Limb (tissue), 2 donors: ENCODE measurements at regions not wholly inside any gene's neighbourhood (a gene's known extent, or its start where the extent isn't known, plus 50 kb on each side); places are given as distances from the start of the nearest gene placed in this dataset.
A peak's percentile ranks its signal among the peaks of the same experiment; 100 is the strongest.

Experiments
- DNase-seq, 2 donors: peaks; one replicate each; pipeline ENCODE4 v3.0.0-alpha.2; 2016; ENCODE audit errors: extremely low spot score in 2 of 2

DNA sequence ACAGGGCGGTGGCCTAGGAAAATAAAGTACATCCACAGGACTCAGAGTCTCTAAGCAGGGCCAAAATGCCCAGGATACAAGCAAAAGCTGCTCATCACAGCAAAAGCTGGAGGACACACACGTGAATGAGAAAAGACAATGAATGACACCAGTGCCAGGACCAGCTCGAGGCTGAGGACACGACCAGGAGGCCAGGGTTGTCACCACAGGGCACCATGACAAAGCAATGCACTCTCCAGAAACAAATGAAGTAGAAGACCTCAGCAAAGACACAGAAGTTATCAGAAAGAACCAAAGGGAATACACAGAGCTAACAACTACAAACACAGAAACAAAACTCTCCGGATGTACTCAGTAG is 92.1 kb downstream of the FOXL3 start:
- DNase-seq: no peak

DNA sequence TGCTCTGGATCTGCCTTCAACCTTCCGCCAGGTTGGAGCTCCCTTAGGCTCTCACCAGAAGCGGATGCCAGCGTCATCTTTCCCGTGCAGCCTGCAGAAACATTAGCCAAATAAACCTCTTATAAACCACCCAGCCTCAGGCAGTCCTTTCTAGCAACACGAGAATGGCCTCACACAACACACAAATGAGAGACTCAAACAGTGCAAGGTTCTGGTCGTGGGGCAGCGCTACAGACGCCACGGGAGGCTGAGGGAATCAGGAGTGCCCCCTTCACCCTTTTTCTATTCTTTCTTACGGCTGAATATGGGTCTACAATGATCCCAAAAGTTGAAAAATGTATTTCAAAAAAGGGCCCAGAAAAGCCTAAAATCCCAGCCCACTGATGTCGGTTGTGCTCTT is 96.4 kb downstream of the FOXL3 start:
- no peak for DNase-seq

DNA sequence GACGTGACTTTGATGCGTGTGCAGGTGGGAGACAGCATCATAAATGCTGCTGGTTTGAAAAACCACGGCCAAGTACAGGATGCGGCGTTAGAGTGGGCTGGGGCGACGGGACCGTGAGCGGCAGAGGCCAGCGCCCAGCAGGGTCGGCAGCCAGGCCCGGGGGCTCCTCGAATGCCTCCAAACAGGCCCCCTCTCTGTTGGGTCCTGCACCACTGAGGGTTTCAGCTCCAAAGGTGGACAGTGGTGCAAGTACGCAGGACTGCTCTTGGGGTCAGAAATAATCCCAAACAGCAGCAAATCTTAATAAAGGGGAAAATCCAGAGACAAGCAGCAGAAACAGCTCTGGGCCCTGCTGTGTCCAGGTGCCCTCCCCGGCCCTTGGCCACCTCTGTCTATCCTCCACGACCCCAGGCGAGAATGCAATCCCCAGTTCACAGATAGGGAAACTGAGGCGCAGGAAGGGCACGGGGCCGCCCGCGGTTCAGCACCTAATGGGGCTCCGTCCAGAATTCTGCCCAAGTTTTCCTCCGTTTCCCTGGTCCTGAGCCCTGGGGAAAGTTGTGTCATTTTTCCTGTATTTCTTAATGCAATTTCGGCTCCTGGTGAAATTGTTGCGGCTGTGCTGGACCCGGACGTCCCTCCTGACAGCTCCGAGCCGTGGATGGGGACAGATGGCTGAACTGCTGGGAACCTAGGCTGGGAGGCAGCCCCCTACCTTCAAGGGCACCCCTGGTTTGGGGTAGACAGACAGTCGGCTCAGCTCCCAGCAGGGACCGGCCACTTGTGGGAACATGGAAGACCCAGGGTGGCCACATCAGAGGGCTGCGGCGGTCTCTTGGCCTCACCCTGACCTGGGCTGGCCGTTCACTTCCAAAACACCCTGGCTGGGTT is 97.4 kb downstream of the FOXL3 start:
- DNase-seq: no peak

DNA sequence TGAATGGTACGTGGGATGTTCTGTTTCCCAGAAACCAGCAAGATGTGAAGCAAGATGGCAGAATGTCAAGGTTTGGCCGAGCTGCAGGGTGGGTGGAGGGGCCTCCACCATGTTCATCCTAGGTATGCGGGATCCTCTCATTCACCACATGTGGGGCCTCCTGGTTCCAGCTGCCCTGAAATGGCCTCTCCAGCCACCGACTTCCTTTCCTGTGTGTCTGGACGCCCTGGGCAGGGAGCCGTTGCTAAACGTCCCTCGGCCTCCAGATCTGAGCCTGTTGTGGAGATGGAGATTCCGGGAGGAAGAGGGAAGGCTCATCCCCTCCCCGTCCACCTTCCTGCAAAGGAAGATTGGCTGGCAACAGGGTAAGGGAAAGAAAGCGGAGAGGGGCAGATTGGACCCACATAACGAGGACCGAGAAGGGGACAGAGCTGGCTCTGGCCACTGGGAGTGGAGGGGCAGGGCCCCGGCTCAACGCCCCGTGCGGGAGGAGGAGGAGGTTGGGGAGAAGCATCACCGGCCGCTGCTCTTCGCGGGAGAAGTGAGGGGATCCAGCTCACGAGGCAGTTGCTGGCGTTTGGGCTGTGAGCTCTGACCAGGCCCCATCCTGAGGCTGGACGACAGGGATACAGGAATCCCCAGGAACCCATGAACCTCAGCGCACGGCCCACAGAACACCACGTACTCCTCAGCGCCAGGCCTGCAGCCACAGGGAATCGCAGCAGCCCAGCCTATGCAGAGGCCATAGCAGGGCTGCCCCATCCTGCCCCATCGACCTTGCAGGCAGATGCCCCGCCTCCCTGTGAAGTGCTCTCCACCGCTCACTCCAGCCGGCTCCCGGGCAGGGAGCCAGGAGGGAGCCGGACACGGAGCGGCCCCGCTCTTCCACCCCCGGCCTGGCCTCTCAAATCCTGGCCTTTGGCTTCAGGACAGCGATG is 98.3 kb downstream of the FOXL3 start:
- no peak for DNase-seq

DNA sequence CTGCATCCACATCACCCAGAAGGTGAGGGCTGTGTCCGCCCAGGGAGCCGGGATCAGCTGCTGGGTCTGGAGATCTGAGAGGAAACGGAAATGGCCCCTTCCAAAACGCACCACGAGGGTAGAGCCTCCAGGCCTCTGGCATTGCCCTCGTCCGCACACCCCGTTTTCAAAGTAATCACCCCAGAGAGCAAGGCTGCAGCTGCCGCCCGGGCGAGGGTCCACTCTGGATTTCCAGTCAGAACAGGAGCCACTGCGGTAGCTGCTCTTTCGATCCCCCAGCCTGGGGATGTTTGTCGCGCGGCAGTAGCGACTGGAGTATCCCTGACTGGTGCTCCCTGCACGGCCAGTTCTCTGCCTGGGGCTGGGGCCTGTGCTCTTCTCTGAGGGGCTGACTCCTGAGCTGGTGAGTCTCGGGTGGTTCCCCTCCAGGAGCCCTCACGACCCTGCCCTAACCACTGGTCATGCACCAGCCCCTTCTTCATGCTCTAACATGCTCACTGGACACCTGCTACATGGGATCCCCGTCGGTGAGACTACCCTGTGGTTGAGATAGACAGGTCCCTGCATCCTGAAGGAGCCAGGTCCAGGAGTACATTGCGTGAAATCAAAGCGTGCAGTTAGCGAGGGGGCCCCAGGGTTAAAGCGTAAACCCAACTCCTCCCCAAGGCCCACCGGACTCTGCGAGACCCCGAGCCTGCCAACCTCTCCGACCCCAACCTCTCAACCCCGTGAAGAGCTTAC is 99.2 kb downstream of the FOXL3 start:
- DNase-seq: no peak

DNA sequence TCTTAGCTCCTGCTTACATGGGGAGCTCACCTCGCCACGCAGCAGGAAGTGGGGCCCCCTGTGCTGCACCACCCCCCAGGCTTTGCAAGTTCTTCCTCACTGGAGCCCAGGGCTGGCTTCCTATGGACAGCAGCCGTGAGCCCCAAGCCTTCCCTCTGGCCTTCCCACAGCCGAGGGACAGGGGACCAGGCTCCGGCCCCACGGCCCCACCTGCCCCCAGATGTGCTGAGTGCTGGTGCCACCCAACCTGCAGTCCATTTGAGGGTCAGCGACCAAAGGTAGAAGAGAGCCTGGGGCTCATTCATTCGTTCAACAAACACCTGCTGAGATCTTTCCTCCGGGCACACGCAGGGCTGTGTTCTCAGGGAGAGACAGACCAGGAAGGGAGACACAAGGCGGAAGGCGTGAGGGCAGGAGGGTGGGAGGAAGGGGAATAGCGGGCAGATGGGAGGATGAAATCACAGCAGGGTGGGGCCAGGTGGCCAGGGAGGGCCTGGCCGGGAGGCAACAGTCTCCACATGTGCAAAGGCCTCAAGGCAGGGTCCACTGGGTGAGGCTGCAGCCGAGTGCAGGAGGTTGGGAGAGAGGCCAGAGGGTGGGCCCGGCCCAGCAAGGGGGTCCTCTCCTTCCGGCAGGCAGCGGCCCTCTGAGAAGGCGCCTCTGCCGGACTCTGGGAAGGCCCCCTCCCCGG is 100.1 kb downstream of the FOXL3 start:
- no peak for DNase-seq

DNA sequence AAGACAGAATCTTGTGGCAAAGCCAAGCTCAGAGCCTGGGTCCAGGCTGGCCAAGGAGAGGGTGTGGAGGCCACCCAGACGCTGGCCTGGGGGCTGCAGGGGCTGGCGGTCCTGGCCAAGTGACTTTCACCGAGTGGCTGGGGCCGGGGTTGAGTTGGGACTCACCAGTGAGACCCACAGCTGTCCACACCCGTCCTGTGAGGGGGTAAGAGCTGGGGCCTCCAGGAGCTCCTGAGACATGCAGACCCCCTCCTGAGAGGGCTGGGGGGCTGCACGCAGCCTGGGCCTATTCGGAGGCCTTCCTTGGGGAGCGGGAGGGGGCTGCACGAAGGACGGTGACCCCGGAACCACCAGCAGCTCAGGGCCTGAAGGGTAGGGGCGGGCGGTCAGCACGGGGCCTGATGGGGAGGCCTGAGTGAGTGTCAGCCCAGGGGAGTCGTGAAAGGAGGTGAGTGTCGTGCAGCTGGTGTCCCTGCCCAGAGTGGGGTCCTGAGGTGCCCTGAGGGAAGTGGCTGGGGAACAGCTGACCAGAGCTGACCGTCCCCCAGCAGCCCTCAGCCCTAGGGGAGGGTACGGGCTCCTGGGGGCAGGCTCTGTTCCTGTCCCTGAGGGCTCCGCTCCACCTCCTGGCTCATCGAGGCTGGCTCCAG is 100.9 kb downstream of the FOXL3 start:
- DNase-seq: no peak

DNA sequence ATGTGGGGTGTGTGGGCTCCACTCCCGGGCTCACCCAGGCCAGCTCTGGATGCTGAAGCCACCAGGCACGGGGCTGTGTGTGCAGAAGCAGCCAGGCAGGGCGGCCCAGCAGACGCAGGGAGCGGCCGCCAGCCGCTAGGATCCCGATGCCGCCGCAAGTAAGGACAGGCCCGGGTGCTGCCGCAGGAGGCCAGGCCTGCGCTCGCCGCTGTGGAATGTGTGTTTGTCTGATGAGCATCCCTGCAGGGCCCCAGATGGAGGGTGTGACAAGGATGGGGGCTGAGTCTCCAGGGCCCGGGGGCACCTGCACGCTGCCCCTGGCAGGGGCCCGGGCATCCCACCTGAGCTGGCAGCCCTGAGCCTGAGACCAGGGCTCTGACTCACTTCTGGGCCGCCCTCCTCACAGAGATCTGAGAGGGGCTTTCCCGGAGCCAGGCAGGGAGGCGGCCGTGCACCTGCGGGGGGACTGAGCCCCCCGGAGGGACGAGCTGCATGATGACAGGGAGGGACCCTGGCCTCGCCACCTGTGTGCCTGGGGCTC is 101.5 kb downstream of the FOXL3 start:
- DNase-seq: peak in 1 of 2 donors; percentile 36

DNA sequence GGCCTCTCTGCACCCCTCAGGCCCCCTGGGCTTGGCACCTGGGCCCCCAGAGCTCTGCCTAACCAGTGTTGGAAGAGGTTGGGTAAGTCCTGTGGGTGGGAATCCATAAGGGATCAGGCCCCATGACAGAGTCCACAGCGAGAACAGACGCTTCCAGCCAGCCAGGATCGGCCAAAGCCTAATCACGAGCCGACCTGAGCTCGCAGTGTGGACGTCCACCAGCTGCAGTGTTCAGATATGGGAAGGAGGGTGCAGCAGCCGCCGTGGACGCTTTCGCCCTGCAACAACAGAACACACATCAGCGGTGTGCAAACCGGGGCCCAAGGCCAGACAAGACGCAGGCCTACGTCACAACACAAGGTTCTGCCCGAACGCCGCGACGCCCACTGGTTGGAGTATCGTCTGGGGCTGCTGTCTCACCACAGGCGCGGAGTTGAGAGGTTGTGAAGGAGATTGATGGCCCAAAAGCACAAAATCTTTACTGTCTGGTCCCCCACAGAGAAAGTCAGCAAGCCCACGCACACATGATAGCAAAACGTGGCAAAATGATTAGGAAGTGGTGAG is 102.1 kb downstream of the FOXL3 start:
- no peak for DNase-seq

DNA sequence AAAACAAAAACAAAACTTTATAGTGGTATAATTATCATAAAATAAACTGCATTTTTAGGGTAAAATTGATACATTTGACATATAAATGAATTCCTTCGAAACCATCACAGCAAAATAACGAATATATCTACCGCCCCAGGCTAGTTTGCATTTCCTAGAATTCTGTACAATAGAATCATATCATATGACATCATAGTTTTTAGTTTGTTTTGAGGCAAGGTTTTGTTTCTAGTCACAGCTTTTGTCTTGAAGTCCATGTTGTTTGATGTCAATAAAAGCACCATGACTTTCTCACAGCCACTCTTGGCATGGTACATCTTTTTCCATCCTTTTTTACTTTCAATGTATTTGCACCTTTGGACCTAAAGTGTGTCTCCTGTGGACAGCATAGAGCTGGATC is 102.9 kb downstream of the FOXL3 start:
- no peak for DNase-seq

DNA sequence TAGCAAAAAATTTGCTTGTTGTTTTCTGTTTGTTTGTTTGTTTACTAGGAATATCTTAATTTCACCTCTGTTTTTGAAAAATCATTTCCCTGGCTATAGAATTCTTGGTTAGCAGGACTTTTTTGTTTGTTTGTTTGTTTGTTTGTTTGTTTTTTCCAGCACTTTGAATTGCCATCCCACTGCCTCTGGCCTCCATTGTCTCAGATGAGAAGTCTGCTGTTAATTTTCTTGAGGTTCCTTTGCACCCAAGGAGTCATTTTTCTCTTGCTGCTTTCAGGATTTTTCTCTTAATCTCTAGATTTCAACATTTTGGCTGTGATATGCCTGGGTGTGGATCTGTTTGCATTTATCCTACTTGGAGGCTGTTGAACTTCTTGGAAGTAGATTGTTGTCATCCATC is 105.7 kb downstream of the FOXL3 start:
- DNase-seq: no peak

DNA sequence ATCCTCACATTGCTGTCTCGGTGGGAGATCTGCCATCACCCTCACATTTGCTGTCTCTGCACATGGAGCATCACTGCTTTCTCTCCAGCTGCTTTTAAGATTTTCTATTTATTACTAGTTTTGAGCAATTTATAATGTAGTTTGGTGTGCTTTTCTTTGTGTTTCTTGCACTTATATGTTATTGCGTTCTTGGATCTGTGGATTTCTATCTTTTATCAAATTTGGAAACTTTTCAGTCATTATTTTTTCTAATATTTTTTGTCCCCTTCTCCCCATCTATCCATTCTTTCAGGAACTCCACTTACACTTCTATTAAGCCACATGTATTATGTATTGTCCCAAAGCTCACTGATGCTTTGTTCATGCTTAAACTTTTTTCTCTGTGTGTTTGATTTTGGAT is 108.9 kb downstream of the FOXL3 start:
- no peak for DNase-seq

DNA sequence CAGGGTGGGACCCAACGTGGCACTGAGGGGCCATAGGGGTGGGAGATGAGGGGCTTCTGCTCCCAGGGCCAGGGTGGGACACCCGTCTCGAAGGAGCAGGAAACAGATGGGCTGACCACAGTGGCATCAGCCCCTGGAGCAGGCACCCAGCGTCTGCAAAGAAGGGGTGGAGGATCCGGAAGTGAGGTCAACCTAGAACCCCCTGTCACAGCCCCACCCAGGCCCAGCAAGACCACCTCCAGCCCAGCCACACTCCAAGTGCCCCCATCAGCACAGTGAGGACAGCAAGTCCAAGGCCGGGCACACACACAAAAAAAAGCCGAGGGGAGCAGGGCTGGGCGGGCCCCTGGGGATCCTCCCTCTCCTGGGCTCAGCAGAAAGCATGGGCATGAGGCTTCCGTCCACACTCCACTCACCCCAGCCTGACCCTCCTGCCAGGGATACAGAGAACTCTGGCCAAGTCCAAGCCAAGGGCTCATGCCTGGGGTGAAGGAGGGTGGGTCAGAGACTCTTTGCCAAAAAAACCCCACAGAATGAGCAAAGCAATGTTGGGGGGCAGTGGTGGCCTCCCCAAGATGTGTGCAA is 111.0 kb downstream of the FOXL3 start:
- DNase-seq: no peak

DNA sequence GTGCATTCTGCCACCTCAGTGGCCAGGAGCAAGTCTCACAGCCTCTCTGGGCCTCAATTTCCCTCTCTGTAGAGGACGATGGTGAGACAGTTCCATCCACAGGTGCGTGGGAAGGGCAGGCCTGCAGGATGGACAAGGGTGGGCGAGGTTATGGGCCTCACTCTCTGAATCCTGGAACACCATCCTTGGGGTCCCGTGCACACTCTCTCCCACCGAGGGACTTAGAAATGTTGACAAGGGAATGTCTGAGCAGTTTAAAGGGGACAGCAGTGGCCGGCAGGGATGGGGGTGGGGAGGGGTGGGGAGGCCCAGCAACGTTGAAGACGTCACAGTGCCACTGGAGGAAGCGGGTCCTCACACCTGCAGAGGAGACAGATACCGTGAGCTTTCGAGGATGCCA is 111.5 kb downstream of the FOXL3 start:
- DNase-seq: no peak

DNA sequence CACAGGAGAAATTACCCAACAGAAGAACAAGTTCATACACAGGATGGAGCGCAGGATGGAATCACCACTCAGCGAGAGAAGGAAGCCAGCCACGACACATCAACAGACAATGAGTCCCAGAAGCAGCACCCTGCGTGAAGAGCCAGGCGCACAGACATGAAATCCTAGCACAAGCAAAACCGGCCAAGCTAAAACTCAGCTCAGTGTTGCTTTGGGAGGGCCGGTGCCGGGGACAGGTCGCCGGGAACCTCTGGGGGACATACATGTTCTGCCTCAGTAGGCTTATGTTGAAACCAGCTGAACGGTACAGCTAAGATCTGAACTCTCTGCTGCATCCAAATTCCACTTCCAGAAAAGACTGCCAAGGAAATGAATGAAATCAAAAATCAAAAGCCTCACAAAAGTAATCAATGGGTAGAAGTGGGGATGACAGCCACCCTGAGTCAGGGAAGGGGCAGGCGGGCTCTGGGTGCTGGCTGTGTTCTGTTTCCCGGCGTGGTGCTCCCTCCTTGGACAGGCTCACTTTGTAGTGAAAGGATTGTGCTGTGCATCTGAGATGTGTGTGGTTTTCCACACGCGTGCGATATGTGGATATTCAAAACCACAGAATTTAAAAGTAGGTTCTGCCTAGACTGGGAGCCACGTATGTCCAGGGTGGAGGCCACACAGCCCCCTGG is 114.7 kb downstream of the PDGFA start:
- peak in 1 of 2 donors; percentile 12 for DNase-seq

DNA sequence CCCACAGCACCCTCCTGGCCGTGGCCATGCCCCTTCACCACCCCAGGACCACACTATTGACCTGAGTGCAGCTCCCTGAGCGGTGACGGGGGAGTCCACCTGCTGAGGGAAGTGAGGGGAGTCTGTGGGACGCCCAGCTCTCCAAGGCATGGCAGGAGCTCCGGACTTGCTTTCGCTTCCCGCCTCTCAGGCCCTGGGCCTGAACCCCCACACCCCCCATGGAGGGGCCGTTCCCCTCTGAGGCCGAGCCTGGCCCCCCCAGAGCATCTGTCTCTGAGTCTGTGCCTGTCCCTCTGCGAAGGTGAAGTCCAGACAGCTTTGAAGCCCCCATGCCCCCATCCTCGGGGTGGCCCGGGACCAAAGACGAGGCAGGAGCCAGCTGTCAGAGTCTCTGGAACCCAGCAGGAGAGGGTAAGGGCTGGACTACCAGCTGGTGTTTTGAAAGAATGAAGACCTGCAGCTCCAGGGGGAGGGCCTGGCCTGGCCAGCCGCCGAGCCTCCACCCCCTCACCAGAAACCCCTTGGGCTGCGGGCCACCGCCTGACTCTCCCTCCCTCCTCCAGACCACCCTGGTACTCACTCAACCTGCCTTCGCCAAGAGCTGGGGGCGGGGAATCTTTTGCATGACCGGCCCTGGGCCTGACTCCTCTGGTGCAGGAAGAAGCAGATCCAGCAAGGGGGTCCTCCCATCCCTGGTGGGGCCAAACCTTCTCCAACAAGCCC is 114.0 kb downstream of the PDGFA start:
- DNase-seq: peak; percentile 24 to 70

DNA sequence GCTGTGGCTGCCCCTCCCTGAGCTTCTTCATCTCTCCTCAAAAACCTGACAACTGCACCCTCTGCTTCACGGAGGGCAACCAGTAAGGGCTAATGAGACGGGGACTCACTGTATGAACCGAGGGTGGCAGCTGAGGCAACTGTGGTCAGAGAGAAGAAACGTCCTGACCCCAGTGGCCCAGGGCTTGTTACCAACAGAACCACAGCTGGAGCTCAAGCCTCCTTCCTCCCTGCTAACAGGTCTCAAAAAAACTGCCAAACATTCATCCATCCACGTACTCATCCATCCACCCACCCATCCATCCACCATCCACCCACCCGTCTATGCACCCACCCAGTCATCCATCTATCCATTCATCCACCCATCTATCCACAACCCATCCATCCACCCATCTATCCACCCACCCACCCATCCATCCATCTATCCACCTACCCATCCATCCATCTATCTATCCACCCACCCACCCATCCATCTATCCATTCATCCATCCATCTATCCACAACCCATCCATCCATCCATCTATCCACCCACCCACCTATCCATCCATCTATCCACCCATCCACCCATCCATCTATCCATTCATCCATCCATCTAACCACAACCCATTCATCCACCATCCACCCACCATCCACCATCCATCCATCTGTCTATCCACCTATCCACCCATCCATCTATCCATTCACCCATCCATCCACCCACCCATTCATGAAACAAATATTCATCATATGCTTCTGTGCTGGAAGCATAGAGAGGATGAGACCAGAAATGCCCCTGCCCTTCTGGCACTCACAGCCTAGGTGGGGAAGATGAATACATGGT is 111.7 kb downstream of the PDGFA start:
- DNase-seq: no peak
